ENCODE measurements at regions not wholly inside any gene's neighbourhood (a gene's known extent, or its start where the extent isn't known, plus 50 kb on each side); places are given as distances from the start of the nearest gene placed in this dataset.

DNA sequence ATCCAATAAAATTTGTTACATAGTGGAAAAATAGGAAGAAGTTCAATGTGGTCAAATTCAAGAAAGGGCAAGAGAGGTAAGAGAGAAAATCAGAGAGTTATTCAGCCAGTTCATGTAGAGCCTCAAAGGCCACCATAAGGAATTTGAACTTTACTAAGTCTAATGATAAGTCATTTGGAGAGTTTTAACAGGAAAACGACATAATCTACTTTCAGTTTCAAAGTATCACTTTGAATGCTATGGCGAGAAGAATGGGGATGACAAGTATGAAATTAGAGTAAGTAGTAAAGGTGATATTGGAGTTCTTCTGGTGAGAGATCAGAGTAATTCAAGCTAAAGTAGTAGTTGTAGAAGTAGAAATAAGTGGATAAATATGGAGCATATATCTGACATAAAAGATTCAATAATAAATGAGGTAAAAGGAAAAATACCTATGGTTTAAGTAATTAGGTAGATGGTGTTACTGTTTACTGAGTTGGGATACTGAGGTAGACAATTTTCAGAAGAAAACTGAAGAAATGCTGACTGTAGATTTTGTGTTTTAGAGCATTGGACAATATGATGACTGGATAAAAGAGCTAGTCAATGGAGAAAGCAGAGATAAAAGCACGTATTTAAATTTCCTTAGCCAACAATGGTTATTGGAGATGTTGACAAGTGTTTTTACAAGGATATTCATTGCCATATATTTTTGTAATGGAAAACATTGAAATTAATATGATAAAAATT, 331.7 kb upstream of the ADGRL3 start:
- CTCF ChIA-PET, result no interaction called here
- no TSS peak for BruUV-seq (replicated peaks)
- TF ChIP-seq FOS (IDR thresholded peaks at IDR 0.05; ENCODE audit: borderline replicate concordance, insufficient read depth, low read length), result no peak
- TF ChIP-seq, protein P1, sequence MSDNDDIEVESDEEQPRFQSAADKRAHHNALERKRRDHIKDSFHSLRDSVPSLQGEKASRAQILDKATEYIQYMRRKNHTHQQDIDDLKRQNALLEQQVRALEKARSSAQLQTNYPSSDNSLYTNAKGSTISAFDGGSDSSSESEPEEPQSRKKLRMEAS (IDR thresholded peaks at IDR 0.05; ENCODE audit: insufficient read depth, insufficient read length), result no peak
- no peak for TF ChIP-seq MYC (IDR thresholded peaks at IDR 0.05; ENCODE audit: low read depth, low read length)
- no peak for TF ChIP-seq GATA2 (IDR thresholded peaks at IDR 0.05; ENCODE audit: insufficient read depth, insufficient read length, low read depth, low read length)
- no peak for TF ChIP-seq POLR2AphosphoS5 (IDR thresholded peaks at IDR 0.05; ENCODE audit: insufficient read depth, low read depth, low read length)
- no peak for TF ChIP-seq JUN (IDR thresholded peaks at IDR 0.05; ENCODE audit: borderline replicate concordance, insufficient read depth, insufficient read length, low read depth)
- no peak for TF ChIP-seq EZH2 (IDR thresholded peaks at IDR 0.05; ENCODE audit: borderline replicate concordance, low read depth, low read length, severe bottlenecking)
- TF ChIP-seq POLR2A (IDR thresholded peaks at IDR 0.05; ENCODE audit: low read depth, low read length), result no peak
- H3K9me3 ChIP-seq (replicated peaks; ENCODE audit: control insufficient read depth, insufficient read depth, low read length), result peaks cover 3% of the 10 kb centered on the region
- no peaks in the 10 kb centered on the region for H3K9me1 ChIP-seq (replicated peaks; ENCODE audit: control insufficient read depth, extremely low read depth, insufficient read depth, low read length)
- no peak overlapping the region for H3K27ac ChIP-seq (ENCODE audit: insufficient read depth, low read depth, low read length)
- intact Hi-C loops (cut with micrococcal nuclease) (no loop called here), dilution Hi-C loops (cut with MboI; ENCODE audit: extremely low pct_ligation_motif_present, low sequenced_read_pairs) (no loop called here)
- no peaks in the 10 kb centered on the region for H3K4me1 ChIP-seq (ENCODE audit: control insufficient read depth, extremely low read depth, insufficient read depth, low read length)
- no peak overlapping the region for H3K4me3 ChIP-seq (replicated peaks in 1 of 3; ENCODE audit: insufficient read depth in 1 of 3, low read depth in 1 of 3, low read length in 3 of 3)
- H3K79me2 ChIP-seq (ENCODE audit: control insufficient read depth, insufficient read depth, low read length), result no peaks in the 10 kb centered on the region
- no peaks in the 10 kb centered on the region for H4K20me1 ChIP-seq (replicated peaks; ENCODE audit: control insufficient read depth, extremely low read depth, insufficient read depth, low read length)
- no peaks in the 10 kb centered on the region for H3K36me3 ChIP-seq (ENCODE audit: control insufficient read depth in 2 of 2, extremely low read depth in 1 of 2, insufficient read depth in 2 of 2, low read length in 2 of 2)
- H3K4me2 ChIP-seq (ENCODE audit: insufficient read depth, low read length), result no peak overlapping the region
- FAIRE-seq, result no peak
- POLR2A ChIA-PET, result no interaction called here
- no peak for DNase-seq (ENCODE audit: low read depth, low spot score)
- no peaks in the 10 kb centered on the region for H3K27me3 ChIP-seq (ENCODE audit: control insufficient read depth in 2 of 2, insufficient read depth in 2 of 2, low read length in 2 of 2)
- no peak overlapping the region for H2AFZ ChIP-seq (ENCODE audit: low read depth, low read length)
- no peak overlapping the region for H3K9ac ChIP-seq (replicated peaks; ENCODE audit: extremely low read depth, insufficient read depth, low read length)
